ENCODE measurements at regions not wholly inside any gene's neighbourhood (a gene's known extent, or its start where the extent isn't known, plus 50 kb on each side); places are given as distances from the start of the nearest gene placed in this dataset.

GRCh38 chr4:29310252-29310651 is 1409.9 kb upstream of the PCDH7 start:
- TF ChIP-seq EZH2 (IDR thresholded peaks at IDR 0.05; ENCODE audit: insufficient read depth, poor library complexity, severe bottlenecking) (no peak), EZH2phosphoT487 (IDR thresholded peaks at IDR 0.05; ENCODE audit: insufficient read depth, low read depth) (no peak)
